ENCODE measurements at regions not wholly inside any gene's neighbourhood (a gene's known extent, or its start where the extent isn't known, plus 50 kb on each side); places are given as distances from the start of the nearest gene placed in this dataset.

DNA sequence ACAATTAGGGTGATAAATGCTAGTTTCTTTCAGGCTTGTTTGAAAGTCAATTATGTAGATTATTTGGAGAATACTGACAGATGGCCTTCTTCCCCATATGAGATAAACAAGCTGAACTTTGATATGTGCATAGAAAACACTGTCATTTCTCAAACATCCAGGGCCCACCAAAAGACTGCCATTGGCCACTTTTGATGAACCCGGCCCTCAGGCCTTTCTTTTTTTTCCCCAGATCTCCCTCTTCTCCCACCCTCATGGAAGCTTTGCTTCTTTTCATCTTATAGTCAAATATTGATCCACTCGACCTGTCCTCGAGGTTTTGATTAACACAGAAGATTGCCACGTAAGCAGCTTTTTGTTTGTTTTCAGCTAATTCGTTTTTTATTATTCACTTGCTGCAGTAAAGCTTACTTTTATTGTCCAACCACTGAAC, 377.4 kb downstream of the SMARCA1 start:
- H3K27me3 Mint-ChIP-seq (ENCODE audit: unreplicated experiment): no peaks in the 10 kb centered on the region
- no peaks in the 10 kb centered on the region for H3K9me3 Mint-ChIP-seq (ENCODE audit: unreplicated experiment)
- peaks cover 17% of the 10 kb centered on the region for H3K4me1 Mint-ChIP-seq (ENCODE audit: low read depth, unreplicated experiment)
- TF ChIP-seq, protein P1, sequence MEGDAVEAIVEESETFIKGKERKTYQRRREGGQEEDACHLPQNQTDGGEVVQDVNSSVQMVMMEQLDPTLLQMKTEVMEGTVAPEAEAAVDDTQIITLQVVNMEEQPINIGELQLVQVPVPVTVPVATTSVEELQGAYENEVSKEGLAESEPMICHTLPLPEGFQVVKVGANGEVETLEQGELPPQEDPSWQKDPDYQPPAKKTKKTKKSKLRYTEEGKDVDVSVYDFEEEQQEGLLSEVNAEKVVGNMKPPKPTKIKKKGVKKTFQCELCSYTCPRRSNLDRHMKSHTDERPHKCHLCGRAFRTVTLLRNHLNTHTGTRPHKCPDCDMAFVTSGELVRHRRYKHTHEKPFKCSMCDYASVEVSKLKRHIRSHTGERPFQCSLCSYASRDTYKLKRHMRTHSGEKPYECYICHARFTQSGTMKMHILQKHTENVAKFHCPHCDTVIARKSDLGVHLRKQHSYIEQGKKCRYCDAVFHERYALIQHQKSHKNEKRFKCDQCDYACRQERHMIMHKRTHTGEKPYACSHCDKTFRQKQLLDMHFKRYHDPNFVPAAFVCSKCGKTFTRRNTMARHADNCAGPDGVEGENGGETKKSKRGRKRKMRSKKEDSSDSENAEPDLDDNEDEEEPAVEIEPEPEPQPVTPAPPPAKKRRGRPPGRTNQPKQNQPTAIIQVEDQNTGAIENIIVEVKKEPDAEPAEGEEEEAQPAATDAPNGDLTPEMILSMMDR (IDR thresholded peaks at IDR 0.05; ENCODE audit: partially characterized antibody, unreplicated experiment): no peak
- peak overlapping the region; percentile 76 for H3K27ac Mint-ChIP-seq (ENCODE audit: unreplicated experiment)
- H3K4me3 Mint-ChIP-seq (ENCODE audit: unreplicated experiment): peak overlapping the region; percentile 28
- DNase-seq: no peak
- H3K36me3 Mint-ChIP-seq (ENCODE audit: unreplicated experiment): no peaks in the 10 kb centered on the region

DNA sequence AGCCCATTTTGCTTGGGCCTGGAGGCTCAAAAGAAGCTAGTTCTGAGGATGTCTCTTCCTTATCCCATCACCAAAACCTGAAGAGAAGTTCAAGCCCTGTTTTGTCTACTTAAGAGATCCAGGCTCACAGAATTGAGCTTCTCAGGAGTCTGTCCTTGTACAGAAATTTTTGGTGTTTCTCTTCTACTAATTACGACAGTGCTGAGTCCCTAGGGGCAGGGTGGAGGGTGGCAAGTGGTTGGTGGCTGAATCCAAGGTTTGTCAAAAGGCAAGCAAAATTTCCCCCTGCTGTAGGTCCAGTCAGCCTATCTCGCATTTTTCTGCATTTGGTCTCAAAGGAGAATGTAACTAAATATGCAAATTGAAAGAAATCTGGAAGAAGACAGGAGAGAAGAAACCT, 377.9 kb downstream of the SMARCA1 start:
- no peaks in the 10 kb centered on the region for H3K27me3 Mint-ChIP-seq (ENCODE audit: unreplicated experiment)
- H3K4me3 Mint-ChIP-seq (ENCODE audit: unreplicated experiment): peak overlapping the region; percentile 46
- H3K27ac Mint-ChIP-seq (ENCODE audit: unreplicated experiment): peak overlapping the region; percentile 22
- H3K9me3 Mint-ChIP-seq (ENCODE audit: unreplicated experiment): no peaks in the 10 kb centered on the region
- no peaks in the 10 kb centered on the region for H3K36me3 Mint-ChIP-seq (ENCODE audit: unreplicated experiment)
- peak; percentile 13 for DNase-seq
- TF ChIP-seq, protein P1 (IDR thresholded peaks at IDR 0.05; ENCODE audit: partially characterized antibody, unreplicated experiment): no peak
- H3K4me1 Mint-ChIP-seq (ENCODE audit: low read depth, unreplicated experiment): peaks cover 17% of the 10 kb centered on the region

DNA sequence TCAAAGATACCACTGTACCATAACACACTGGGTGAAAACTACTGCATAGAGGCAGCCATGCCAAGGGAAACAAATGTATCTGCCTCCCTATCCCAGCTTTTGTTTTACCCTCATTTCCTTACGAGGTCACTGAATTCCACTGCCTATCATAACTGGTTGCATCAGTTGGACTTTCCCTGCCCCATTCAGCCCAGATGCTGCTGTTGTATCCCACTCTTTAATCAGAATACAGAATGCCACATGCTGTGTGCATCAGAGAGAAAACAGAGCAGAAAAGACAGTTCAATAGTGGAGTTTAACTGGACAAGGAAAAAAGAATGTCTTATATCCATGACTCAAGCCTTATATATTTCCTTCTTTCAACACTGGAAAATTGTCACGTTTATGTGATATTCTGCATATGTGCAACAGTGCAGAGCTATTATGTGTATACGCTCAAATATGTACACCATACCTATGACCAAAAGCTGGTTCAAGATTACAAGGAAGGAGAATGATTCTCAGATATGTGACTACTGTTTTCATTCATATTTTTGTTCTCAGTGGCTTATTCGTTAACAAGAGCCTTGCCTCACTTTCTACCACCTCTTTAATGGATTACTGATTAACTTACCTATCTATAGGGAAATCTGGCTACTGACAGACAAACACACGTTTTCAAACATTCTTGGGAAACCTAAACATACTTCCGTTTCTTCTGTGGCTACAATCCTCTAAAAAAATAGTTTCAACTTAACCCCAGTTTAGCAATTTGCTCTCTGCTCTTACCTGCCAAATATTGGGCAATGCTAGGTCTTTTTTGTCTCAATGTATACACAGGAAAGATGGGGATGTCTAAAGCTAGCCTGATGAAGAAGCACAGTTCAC, 378.9 kb downstream of the SMARCA1 start:
- no peak for DNase-seq
- H3K4me3 Mint-ChIP-seq (ENCODE audit: unreplicated experiment): peak overlapping the region; percentile 46
- H3K36me3 Mint-ChIP-seq (ENCODE audit: unreplicated experiment): no peaks in the 10 kb centered on the region
- H3K27ac Mint-ChIP-seq (ENCODE audit: unreplicated experiment): no peak overlapping the region
- TF ChIP-seq, protein P1 (IDR thresholded peaks at IDR 0.05; ENCODE audit: partially characterized antibody, unreplicated experiment): no peak
- no peaks in the 10 kb centered on the region for H3K9me3 Mint-ChIP-seq (ENCODE audit: unreplicated experiment)
- H3K4me1 Mint-ChIP-seq (ENCODE audit: low read depth, unreplicated experiment): peaks cover 21% of the 10 kb centered on the region
- no peaks in the 10 kb centered on the region for H3K27me3 Mint-ChIP-seq (ENCODE audit: unreplicated experiment)

DNA sequence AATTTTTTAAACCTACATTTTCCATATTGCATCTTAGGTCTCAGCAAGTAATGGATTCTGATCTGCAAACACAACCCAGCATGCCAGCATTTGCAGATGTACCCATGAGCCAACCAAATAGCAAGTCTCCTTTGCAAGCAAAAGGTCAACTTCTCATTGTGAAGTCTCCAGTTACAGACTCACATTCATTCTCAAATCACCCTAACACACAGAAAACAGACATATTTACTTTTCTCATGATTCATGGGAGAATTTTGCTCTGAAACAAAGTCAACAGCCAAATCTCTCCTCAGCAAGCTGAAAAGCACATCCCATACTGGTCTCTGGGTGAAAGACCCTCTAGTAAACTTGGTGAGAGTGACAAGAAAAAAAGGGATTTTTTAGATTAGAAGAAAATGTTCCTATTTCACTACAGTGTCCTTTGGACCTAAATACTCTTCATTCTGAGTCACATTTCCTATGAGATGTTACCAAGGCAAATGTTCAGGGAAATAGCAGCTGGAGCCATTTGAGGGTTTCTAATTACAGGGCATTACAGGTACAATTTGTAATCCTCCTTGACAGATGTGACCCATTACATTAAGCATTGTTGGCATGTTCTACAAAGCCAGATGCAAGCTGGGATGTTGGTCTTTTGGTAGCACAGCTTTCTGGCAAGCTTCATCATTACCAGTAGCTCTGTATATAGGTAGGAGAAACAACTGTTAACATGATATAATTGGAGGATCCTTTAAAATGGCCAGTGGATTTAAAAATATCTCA, 383.3 kb downstream of the SMARCA1 start:
- TF ChIP-seq, protein P1 (IDR thresholded peaks at IDR 0.05; ENCODE audit: partially characterized antibody, unreplicated experiment): no peak
- H3K4me1 Mint-ChIP-seq (ENCODE audit: low read depth, unreplicated experiment): peaks cover 7% of the 10 kb centered on the region
- no peak overlapping the region for H3K27ac Mint-ChIP-seq (ENCODE audit: unreplicated experiment)
- peaks cover 2% of the 10 kb centered on the region for H3K27me3 Mint-ChIP-seq (ENCODE audit: unreplicated experiment)
- no peaks in the 10 kb centered on the region for H3K36me3 Mint-ChIP-seq (ENCODE audit: unreplicated experiment)
- H3K9me3 Mint-ChIP-seq (ENCODE audit: unreplicated experiment): no peaks in the 10 kb centered on the region
- DNase-seq: no peak
- no peak overlapping the region for H3K4me3 Mint-ChIP-seq (ENCODE audit: unreplicated experiment)
